Panc1 (cell line): ENCODE measurements at regions not wholly inside any gene's neighbourhood (a gene's known extent, or its start where the extent isn't known, plus 50 kb on each side); places are given as distances from the start of the nearest gene placed in this dataset.

Source experiments
- ATAC-seq: fragments of 200-7000 bp; cut with Tn5 transposase; 2 replicates; pipeline ENCODE4 v1.9.1; 2020; ENCODE audit warnings: mild to moderate bottlenecking, moderate library complexity
- BruUV-seq: library from RNA; stranded (reverse); fragments of 400-500 nt; replicated peaks from 2 replicates; lab custom pipeline; 2021; lab: Mats Ljungman, UMichigan
- CTCF ChIA-PET: fragments of 300-600 bp; sonication (Branson Sonifier 250); formaldehyde crosslinking; loops from one replicate; lab custom pipeline; 2022; ENCODE audit warnings: antibody characterized with exemption; lab: Charles Lee
- POLR2A ChIA-PET: fragments of 300-600 bp; sonication (Branson Sonifier 250); formaldehyde crosslinking; loops from one replicate; lab custom pipeline; 2022; ENCODE audit warnings: antibody characterized with exemption; lab: Charles Lee
- DNase-seq: peaks from one replicate; pipeline ENCODE4 v3.0.0-alpha.2; 2010; ENCODE audit warnings: low read depth, low spot score
- H3K27ac ChIP-seq: 2 replicates; pipeline ENCODE4 v1.5.1; 2011; ENCODE audit warnings: mild to moderate bottlenecking, low read length, inconsistent platforms
- H3K27me3 ChIP-seq: fragments of 200-500 bp; sonication (Bioruptor generic); 2 replicates; pipeline ENCODE4 v1.6.0; 2014; ENCODE audit warnings: low read length, inconsistent platforms; ENCODE audit not compliant: control insufficient read depth, insufficient read depth
- H3K36me3 ChIP-seq: fragments of 200-500 bp; sonication (Bioruptor generic); 2 replicates; pipeline ENCODE4 v1.5.1; 2014; ENCODE audit warnings: inconsistent platforms, mild to moderate bottlenecking, low read length, moderate library complexity; ENCODE audit not compliant: control insufficient read depth, insufficient read depth
- H3K4me1 ChIP-seq: 2 replicates; pipeline ENCODE4 v1.5.1; 2011; ENCODE audit warnings: inconsistent platforms, mild to moderate bottlenecking, low read length, moderate library complexity; ENCODE audit not compliant: control insufficient read depth, insufficient read depth
- H3K4me3 ChIP-seq, 2 experiments: 2 replicates each; pipeline ENCODE4 v1.5.1; 2011 to 2012; ENCODE audit warnings: low read depth in 2 of 2, low read length in 2 of 2, mild to moderate bottlenecking in 2 of 2, inconsistent platforms in 1 of 2, moderate library complexity in 1 of 2
- H3K9me3 ChIP-seq: fragments of 200-500 bp; sonication (Bioruptor generic); 2 replicates; pipeline ENCODE4 v1.5.1; 2014; ENCODE audit warnings: low read depth, mild to moderate bottlenecking, inconsistent platforms, low read length, moderate library complexity; ENCODE audit not compliant: control insufficient read depth, insufficient read depth
- CTCF ChIP-seq: fragments of 450-650 bp; IDR thresholded peaks from 2 replicates; pipeline ENCODE4 v1.5.1; 2017; ENCODE audit warnings: mild to moderate bottlenecking
- POLR2AphosphoS5 ChIP-seq: IDR thresholded peaks from 2 replicates; pipeline ENCODE4 v1.6.1; 2012; ENCODE audit warnings: mild to moderate bottlenecking, low read depth, low read length, moderate library complexity
- REST ChIP-seq, 2 experiments: IDR thresholded peaks; 2 replicates each; pipeline ENCODE4 v1.6.1; 2011 to 2012; ENCODE audit warnings: low read depth in 2 of 2, control low read depth in 1 of 2, low read length in 1 of 2, mild to moderate bottlenecking in 1 of 2, moderate library complexity in 1 of 2; ENCODE audit not compliant: insufficient read depth in 1 of 2
- SIN3A ChIP-seq: IDR thresholded peaks from 2 replicates; pipeline ENCODE4 v1.6.1; 2012; ENCODE audit warnings: low read depth, mild to moderate bottlenecking, low read length, moderate library complexity, borderline replicate concordance; ENCODE audit not compliant: insufficient read depth
- TCF7L2 ChIP-seq: IDR thresholded peaks from 2 replicates; pipeline ENCODE4 v1.6.1; 2011; ENCODE audit warnings: mild to moderate bottlenecking, low read depth, low read length, inconsistent platforms
- in situ Hi-C: cut with HindIII; loops from 2 replicates; pipeline ENCODE4 v1.10.0; 2016; ENCODE audit warnings: low sequenced_read_pairs, low pct_unique_long_range_greater_than_20kb
- intact Hi-C: fragments of 100-400 bp; cut with micrococcal nuclease; formaldehyde crosslinking; loops from one replicate; pipeline ENCODE4 v1.10.0; 2022; ENCODE audit not compliant: unreplicated experiment

GRCh38 chr4:74590476-74590875 is 145.5 kb downstream of the AREG start:
- POLR2A ChIA-PET = no interaction called here
- ATAC-seq = no peak
- DNase-seq = no peak
- Histone ChIP-seq H3K4me3 (no peak overlapping the region), H3K4me1 (no peaks in the 10 kb centered on the region), H3K27ac (no peak overlapping the region), H3K9me3 (no peaks in the 10 kb centered on the region), H3K27me3 (no peaks in the 10 kb centered on the region), H3K36me3 (no peaks in the 10 kb centered on the region)
- no peak for TF ChIP-seq TCF7L2
- no peak for TF ChIP-seq CTCF
- TF ChIP-seq REST (IDR thresholded peaks at IDR 0.05; ENCODE audit: insufficient read depth in 1 of 2, low read depth in 2 of 2, low read length in 1 of 2) = no peak
- TF ChIP-seq SIN3A = no peak
- no peak for TF ChIP-seq POLR2AphosphoS5
- CTCF ChIA-PET = no interaction called here
- in situ Hi-C loops (no loop called here), intact Hi-C loops (no loop called here)
- no TSS peak for BruUV-seq

GRCh38 chr4:74598611-74599325 is 153.8 kb downstream of the AREG start:
- H3K4me3 ChIP-seq = no peak overlapping the region
- intact Hi-C loops = no loop called here
- no TSS peak for BruUV-seq
- in situ Hi-C loops = no loop called here
- DNase-seq (no peak), ATAC-seq (no peak)
- H3K9me3 ChIP-seq = no peaks in the 10 kb centered on the region
- H3K4me1 ChIP-seq = no peaks in the 10 kb centered on the region
- POLR2A ChIA-PET = no interaction called here
- no peak overlapping the region for H3K27ac ChIP-seq
- no peaks in the 10 kb centered on the region for H3K27me3 ChIP-seq
- H3K36me3 ChIP-seq = no peaks in the 10 kb centered on the region
- CTCF ChIA-PET = no interaction called here
- no peak for TF ChIP-seq REST (IDR thresholded peaks at IDR 0.05; ENCODE audit: insufficient read depth in 1 of 2, low read depth in 2 of 2, low read length in 1 of 2)
- TF ChIP-seq CTCF = no peak
- TF ChIP-seq SIN3A = no peak
- TF ChIP-seq POLR2AphosphoS5 = no peak
- no peak for TF ChIP-seq TCF7L2
